ENCODE measurements at regions not wholly inside any gene's neighbourhood (a gene's known extent, or its start where the extent isn't known, plus 50 kb on each side); places are given as distances from the start of the nearest gene placed in this dataset.

DNA sequence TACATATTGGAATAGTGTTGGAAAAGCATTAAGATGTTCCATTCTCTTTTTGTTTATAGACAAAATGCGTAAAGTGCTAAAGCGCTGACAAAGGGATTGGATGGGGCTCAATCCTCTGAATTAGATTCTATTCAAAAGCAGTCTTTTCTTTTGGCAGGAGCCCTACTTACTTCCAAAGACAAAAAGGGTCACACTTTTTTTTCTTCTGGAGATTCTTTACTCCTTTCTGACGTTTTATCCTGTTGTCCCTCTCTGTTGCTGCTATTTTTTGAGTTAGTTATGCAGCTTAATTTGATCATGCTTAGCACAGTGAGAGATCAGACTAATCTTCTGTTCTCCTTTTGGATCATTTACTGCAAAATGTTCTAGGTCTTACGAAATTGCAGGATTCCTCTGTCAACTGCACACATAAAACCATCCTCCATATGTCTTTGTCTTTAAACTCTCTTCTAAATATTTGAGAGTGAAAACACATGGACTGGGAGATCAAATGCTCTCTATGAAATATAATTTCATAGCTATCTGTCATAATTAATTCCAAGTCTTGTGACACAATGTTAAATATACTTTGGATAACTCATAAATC is 656.4 kb upstream of the ADGRL2 start:
- peaks cover 4% of the 10 kb centered on the region for H3K9me3 Mint-ChIP-seq
- no peaks in the 10 kb centered on the region for H3K4me1 Mint-ChIP-seq (ENCODE audit: low read depth)
- H3K36me3 Mint-ChIP-seq (ENCODE audit: low read depth), result no peaks in the 10 kb centered on the region
- DNase-seq (ENCODE audit: low spot score), result no peak
- H3K27me3 Mint-ChIP-seq (ENCODE audit: low read depth), result no peaks in the 10 kb centered on the region
- H3K27ac Mint-ChIP-seq, result no peak overlapping the region
- H3K4me3 Mint-ChIP-seq (ENCODE audit: low read depth), result no peak overlapping the region
- intact Hi-C loops (cut with micrococcal nuclease), result no loop called here

- H3K36me3 Mint-ChIP-seq (ENCODE audit: low read depth), result no peaks in the 10 kb centered on the region
- DNase-seq (ENCODE audit: low spot score), result no peak
- peaks cover 4% of the 10 kb centered on the region for H3K9me3 Mint-ChIP-seq
- no peaks in the 10 kb centered on the region for H3K4me1 Mint-ChIP-seq (ENCODE audit: low read depth)
- intact Hi-C loops (cut with micrococcal nuclease), result no loop called here
- H3K27ac Mint-ChIP-seq, result no peak overlapping the region
- no peak overlapping the region for H3K4me3 Mint-ChIP-seq (ENCODE audit: low read depth)
- H3K27me3 Mint-ChIP-seq (ENCODE audit: low read depth), result no peaks in the 10 kb centered on the region
Observed at GRCh38 chr1:81142099-81142826, 658.5 kb upstream of the ADGRL2 start.

DNA sequence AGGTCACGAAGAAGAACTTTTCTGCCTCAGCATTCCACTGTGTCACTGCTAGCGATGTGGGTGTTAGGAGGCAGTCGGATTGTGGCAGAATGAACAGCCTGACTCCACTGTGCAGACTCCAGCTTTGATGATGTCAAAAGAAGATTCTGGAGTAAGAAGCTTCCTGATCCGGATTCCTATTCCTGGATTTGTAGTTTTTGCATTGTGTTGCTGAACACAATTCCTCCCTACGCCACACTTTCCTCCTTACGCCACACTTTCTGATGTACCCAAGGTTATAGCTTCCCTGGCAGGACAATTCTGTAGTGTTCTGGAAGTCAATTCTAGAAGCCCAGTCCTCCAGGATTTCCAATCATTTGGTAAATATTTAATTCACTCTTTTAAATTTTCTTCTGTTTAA is 665.2 kb upstream of the ADGRL2 start:
- Mint-ChIP-seq H3K36me3 (ENCODE audit: low read depth) (no peaks in the 10 kb centered on the region), H3K9me3 (peaks cover 12% of the 10 kb centered on the region), H3K27ac (no peak overlapping the region), H3K4me3 (ENCODE audit: low read depth) (no peak overlapping the region), H3K27me3 (ENCODE audit: low read depth) (no peaks in the 10 kb centered on the region), H3K4me1 (ENCODE audit: low read depth) (no peaks in the 10 kb centered on the region)
- intact Hi-C loops (cut with micrococcal nuclease), result no loop called here
- DNase-seq (ENCODE audit: low spot score), result no peak

DNA sequence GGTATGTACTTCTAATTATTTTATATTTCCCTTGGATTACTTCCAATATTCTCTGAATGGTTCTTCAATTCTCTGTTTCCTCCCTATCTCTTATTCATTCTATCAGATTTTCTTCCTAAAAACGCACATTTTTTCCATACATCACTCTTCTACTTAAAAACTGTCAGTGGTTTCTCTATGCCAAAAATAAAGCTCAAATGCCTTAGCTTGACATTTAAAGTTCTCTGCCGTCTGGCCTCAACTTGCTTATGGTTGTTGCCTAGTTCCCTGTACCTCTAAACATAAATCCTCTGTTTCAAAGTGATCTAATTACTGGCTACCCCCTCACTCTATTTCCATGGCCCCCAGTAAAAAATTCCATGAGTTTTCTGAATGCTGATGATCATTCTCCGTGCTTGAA is 671.0 kb upstream of the ADGRL2 start:
- intact Hi-C loops (cut with micrococcal nuclease), result no loop called here
- H3K27me3 Mint-ChIP-seq (ENCODE audit: low read depth), result no peaks in the 10 kb centered on the region

GRCh38 chr1:81129366-81129765 is 671.4 kb upstream of the ADGRL2 start:
- no peak for DNase-seq (ENCODE audit: low spot score)
- Mint-ChIP-seq H3K4me1 (ENCODE audit: low read depth) (no peaks in the 10 kb centered on the region), H3K27ac (no peak overlapping the region), H3K9me3 (peaks cover 5% of the 10 kb centered on the region), H3K27me3 (ENCODE audit: low read depth) (no peaks in the 10 kb centered on the region), H3K4me3 (ENCODE audit: low read depth) (no peak overlapping the region), H3K36me3 (ENCODE audit: low read depth) (no peaks in the 10 kb centered on the region)
- intact Hi-C loops (cut with micrococcal nuclease), result no loop called here

More for the DNA sequence above, 671.0 kb upstream of the ADGRL2 start:
- H3K4me3 Mint-ChIP-seq (ENCODE audit: low read depth), result no peak overlapping the region
- H3K36me3 Mint-ChIP-seq (ENCODE audit: low read depth), result no peaks in the 10 kb centered on the region
- no peak for DNase-seq (ENCODE audit: low spot score)
- no peaks in the 10 kb centered on the region for H3K4me1 Mint-ChIP-seq (ENCODE audit: low read depth)
- H3K27ac Mint-ChIP-seq, result no peak overlapping the region
- peaks cover 5% of the 10 kb centered on the region for H3K9me3 Mint-ChIP-seq

GRCh38 chr1:81128079-81128478 is 672.7 kb upstream of the ADGRL2 start:
- intact Hi-C loops (cut with micrococcal nuclease), result no loop called here
- Mint-ChIP-seq H3K4me3 (ENCODE audit: low read depth) (no peak overlapping the region), H3K4me1 (ENCODE audit: low read depth) (no peaks in the 10 kb centered on the region), H3K9me3 (peaks cover 5% of the 10 kb centered on the region), H3K27me3 (ENCODE audit: low read depth) (no peaks in the 10 kb centered on the region), H3K36me3 (ENCODE audit: low read depth) (no peaks in the 10 kb centered on the region), H3K27ac (no peak overlapping the region)
- DNase-seq (ENCODE audit: low spot score), result no peak

DNA sequence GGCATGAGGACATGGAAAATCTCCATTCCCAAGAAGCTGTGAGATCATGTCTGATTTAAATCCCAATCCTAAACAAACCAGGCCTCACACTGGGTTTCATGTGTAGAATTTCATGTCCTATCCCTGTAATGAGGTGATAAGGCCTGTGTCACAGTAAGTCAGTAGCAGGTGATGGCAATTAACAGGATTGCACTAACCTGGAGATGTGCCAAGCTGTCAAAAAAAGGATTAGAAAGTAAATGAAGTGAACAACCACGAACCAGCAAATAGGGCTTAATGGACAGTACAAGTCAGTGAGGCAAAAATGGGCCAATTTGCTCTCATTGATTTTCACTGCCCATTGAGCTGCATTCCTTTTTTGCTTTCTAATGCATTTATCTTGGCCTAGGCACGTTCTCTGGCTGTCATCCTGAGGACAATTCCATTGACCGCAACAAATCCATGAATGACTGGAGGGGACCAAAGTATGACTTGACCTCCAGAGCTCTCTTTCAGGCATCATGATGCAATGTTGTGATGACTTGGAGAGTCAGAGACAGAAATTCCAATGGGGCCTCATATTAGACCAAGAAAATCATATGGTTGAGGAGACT is 673.6 kb upstream of the ADGRL2 start:
- no peak overlapping the region for H3K4me3 Mint-ChIP-seq (ENCODE audit: low read depth)
- no peaks in the 10 kb centered on the region for H3K4me1 Mint-ChIP-seq (ENCODE audit: low read depth)
- peaks cover 5% of the 10 kb centered on the region for H3K9me3 Mint-ChIP-seq
- H3K27me3 Mint-ChIP-seq (ENCODE audit: low read depth), result no peaks in the 10 kb centered on the region
- intact Hi-C loops (cut with micrococcal nuclease), result no loop called here
- H3K27ac Mint-ChIP-seq, result no peak overlapping the region
- DNase-seq (ENCODE audit: low spot score), result no peak
- no peaks in the 10 kb centered on the region for H3K36me3 Mint-ChIP-seq (ENCODE audit: low read depth)

- H3K36me3 Mint-ChIP-seq (ENCODE audit: low read depth), result no peaks in the 10 kb centered on the region
- H3K9me3 Mint-ChIP-seq, result peaks cover 5% of the 10 kb centered on the region
- H3K4me1 Mint-ChIP-seq (ENCODE audit: low read depth), result no peaks in the 10 kb centered on the region
- DNase-seq (ENCODE audit: low spot score), result no peak
- no peak overlapping the region for H3K4me3 Mint-ChIP-seq (ENCODE audit: low read depth)
- H3K27ac Mint-ChIP-seq, result no peak overlapping the region
- intact Hi-C loops (cut with micrococcal nuclease), result no loop called here
- no peaks in the 10 kb centered on the region for H3K27me3 Mint-ChIP-seq (ENCODE audit: low read depth)
Observed at GRCh38 chr1:81125672-81126071, 675.1 kb upstream of the ADGRL2 start.

GRCh38 chr1:81121306-81121705 is 679.4 kb upstream of the ADGRL2 start:
- Mint-ChIP-seq H3K27ac (no peak overlapping the region), H3K9me3 (no peaks in the 10 kb centered on the region), H3K36me3 (ENCODE audit: low read depth) (no peaks in the 10 kb centered on the region), H3K4me1 (ENCODE audit: low read depth) (no peaks in the 10 kb centered on the region), H3K27me3 (ENCODE audit: low read depth) (no peaks in the 10 kb centered on the region), H3K4me3 (ENCODE audit: low read depth) (no peak overlapping the region)
- DNase-seq (ENCODE audit: low spot score), result no peak
- intact Hi-C loops (cut with micrococcal nuclease), result no loop called here

GRCh38 chr1:81119319-81119718 is 681.4 kb upstream of the ADGRL2 start:
- intact Hi-C loops (cut with micrococcal nuclease), result no loop called here
- no peaks in the 10 kb centered on the region for H3K4me1 Mint-ChIP-seq (ENCODE audit: low read depth)
- no peak for DNase-seq (ENCODE audit: low spot score)
- H3K27me3 Mint-ChIP-seq (ENCODE audit: low read depth), result no peaks in the 10 kb centered on the region
- H3K9me3 Mint-ChIP-seq, result no peaks in the 10 kb centered on the region
- no peaks in the 10 kb centered on the region for H3K36me3 Mint-ChIP-seq (ENCODE audit: low read depth)
- no peak overlapping the region for H3K4me3 Mint-ChIP-seq (ENCODE audit: low read depth)
- H3K27ac Mint-ChIP-seq, result no peak overlapping the region

- H3K36me3 Mint-ChIP-seq (ENCODE audit: low read depth), result no peaks in the 10 kb centered on the region
Observed at GRCh38 chr1:81118550-81118949, 682.2 kb upstream of the ADGRL2 start.

GRCh38 chr1:81115422-81115821 is 685.3 kb upstream of the ADGRL2 start:
- Mint-ChIP-seq H3K4me3 (ENCODE audit: low read depth) (no peak overlapping the region), H3K4me1 (ENCODE audit: low read depth) (no peaks in the 10 kb centered on the region), H3K27me3 (ENCODE audit: low read depth) (no peaks in the 10 kb centered on the region), H3K36me3 (ENCODE audit: low read depth) (no peaks in the 10 kb centered on the region), H3K27ac (no peak overlapping the region), H3K9me3 (peaks cover 17% of the 10 kb centered on the region)
- intact Hi-C loops (cut with micrococcal nuclease), result no loop called here
- no peak for DNase-seq (ENCODE audit: low spot score)

More at GRCh38 chr1:81118550-81118949, 682.2 kb upstream of the ADGRL2 start:
- no peak for DNase-seq (ENCODE audit: low spot score)
- Mint-ChIP-seq H3K4me3 (ENCODE audit: low read depth) (no peak overlapping the region), H3K4me1 (ENCODE audit: low read depth) (no peaks in the 10 kb centered on the region), H3K27me3 (ENCODE audit: low read depth) (no peaks in the 10 kb centered on the region), H3K9me3 (peaks cover 7% of the 10 kb centered on the region), H3K27ac (no peak overlapping the region)
- intact Hi-C loops (cut with micrococcal nuclease), result no loop called here

DNA sequence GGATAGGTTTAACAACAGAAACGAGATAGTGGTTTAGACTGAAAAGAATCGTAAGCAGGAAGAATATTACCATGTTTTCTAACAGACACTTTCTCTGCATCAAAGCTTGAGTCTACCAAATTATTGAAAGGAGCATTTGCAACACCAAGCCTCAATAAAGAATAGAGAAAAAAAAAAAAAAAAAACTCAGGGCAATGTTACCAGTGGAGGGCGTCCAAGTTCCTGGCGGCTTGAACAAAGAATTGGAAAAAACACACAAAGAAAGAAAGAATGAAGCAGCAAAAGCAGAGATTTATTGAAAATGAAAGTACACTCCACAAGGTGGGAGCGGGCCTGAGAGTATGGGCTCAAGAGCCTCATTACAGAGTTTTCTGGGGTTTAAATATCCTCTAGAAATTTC is 686.5 kb upstream of the ADGRL2 start:
- Mint-ChIP-seq H3K27me3 (ENCODE audit: low read depth) (no peaks in the 10 kb centered on the region), H3K9me3 (peaks cover 17% of the 10 kb centered on the region), H3K4me1 (ENCODE audit: low read depth) (no peaks in the 10 kb centered on the region), H3K4me3 (ENCODE audit: low read depth) (no peak overlapping the region), H3K27ac (no peak overlapping the region), H3K36me3 (ENCODE audit: low read depth) (no peaks in the 10 kb centered on the region)
- intact Hi-C loops (cut with micrococcal nuclease), result no loop called here
- DNase-seq (ENCODE audit: low spot score), result no peak

Measured in activated T-helper 2 cell treated with anti-CD3 and anti-CD28 coated beads, Interferon-gamma antibody, Interleukin-2, Interleukin-4, amounts not matched to agents 10 μg/mL and 5 μg/mL and 100 μg/mL, durations not matched to agents 14 hours and 24 hours and 36 hours (primary cell).